OCI-LY3 (cell line): ENCODE measurements at regions not wholly inside any gene's neighbourhood (a gene's known extent, or its start where the extent isn't known, plus 50 kb on each side); places are given as distances from the start of the nearest gene placed in this dataset.

Source experiments
- H2AFZ ChIP-seq: fragments of 200-600, 300-600 bp; shearing (Covaris generic); 2 replicates; pipeline ENCODE4 v1.6.0; 2014; ENCODE audit warnings: antibody characterized with exemption, low read depth, low read length
- H3K27ac ChIP-seq: fragments of 200-600, 300-600 bp; sonication (generic); 2 replicates; pipeline ENCODE4 v1.5.1; 2014; ENCODE audit warnings: mild to moderate bottlenecking, low read length, moderate library complexity, mixed read lengths
- H3K27me3 ChIP-seq: fragments of 200-600, 300-600 bp; sonication (generic); 2 replicates; pipeline ENCODE4 v1.6.1; 2014; ENCODE audit warnings: low read depth, low read length, mixed read lengths
- H3K36me3 ChIP-seq: fragments of 200-600, 300-600 bp; sonication (generic); replicated peaks from 2 replicates; pipeline ENCODE3; 2014; ENCODE audit warnings: low read depth, low read length, mixed read lengths
- H3K4me1 ChIP-seq: fragments of 300-600, 200-600 bp; sonication (generic); 2 replicates; pipeline ENCODE4 v1.6.1; 2014; ENCODE audit warnings: low read length, mixed read lengths
- H3K4me2 ChIP-seq: fragments of 200-600, 300-600 bp; sonication (generic); 2 replicates; pipeline ENCODE4 v1.6.1; 2014; ENCODE audit warnings: low read length, mixed read lengths
- H3K4me3 ChIP-seq: fragments of 300-600, 200-600 bp; sonication (generic); 2 replicates; pipeline ENCODE4 v1.5.1; 2014; ENCODE audit warnings: antibody characterized with exemption, mild to moderate bottlenecking, low read length, moderate library complexity
- H3K79me2 ChIP-seq: fragments of 300-600, 200-600 bp; shearing (Covaris generic); 2 replicates; pipeline ENCODE4 v1.6.1; 2014; ENCODE audit warnings: mild to moderate bottlenecking, low read length, mixed read lengths
- H3K9ac ChIP-seq: fragments of 300-600, 200-600 bp; shearing (Covaris generic); 2 replicates; pipeline ENCODE4 v1.6.0; 2014; ENCODE audit warnings: mild to moderate bottlenecking, low read length, moderate library complexity
- H3K9me3 ChIP-seq: fragments of 200-600, 300-600 bp; shearing (Covaris generic); 2 replicates; pipeline ENCODE4 v1.6.1; 2014; ENCODE audit warnings: low read length, mixed read lengths; ENCODE audit not compliant: insufficient read depth
- H4K20me1 ChIP-seq: fragments of 200-600, 300-600 bp; sonication (generic); 2 replicates; pipeline ENCODE4 v1.6.1; 2016; ENCODE audit warnings: low read length, mixed read lengths; ENCODE audit not compliant: insufficient read depth
- EZH2phosphoT487 ChIP-seq: fragments of 200-600 bp; shearing (Covaris generic); IDR thresholded peaks from 2 replicates; pipeline ENCODE4 v1.6.1; 2018; ENCODE audit warnings: antibody characterized with exemption, mixed run types, low read depth
- TF ChIP-seq, protein P1 (sequence below): fragments of 200-600, 300-600 bp; sonication (generic); IDR thresholded peaks from 2 replicates; pipeline ENCODE4 v1.5.1; 2014; ENCODE audit warnings: antibody characterized with exemption, low read length, low read depth

- Histone ChIP-seq H2AFZ (no peak overlapping the region), H4K20me1 (no peaks in the 10 kb centered on the region), H3K4me1 (no peaks in the 10 kb centered on the region), H3K9ac (no peak overlapping the region), H3K27me3 (no peaks in the 10 kb centered on the region), H3K4me2 (no peak overlapping the region), H3K79me2 (no peaks in the 10 kb centered on the region), H3K9me3 (no peaks in the 10 kb centered on the region), H3K4me3 (no peak overlapping the region), H3K36me3 (no peaks in the 10 kb centered on the region), H3K27ac (no peak overlapping the region)
- TF ChIP-seq, protein P1, sequence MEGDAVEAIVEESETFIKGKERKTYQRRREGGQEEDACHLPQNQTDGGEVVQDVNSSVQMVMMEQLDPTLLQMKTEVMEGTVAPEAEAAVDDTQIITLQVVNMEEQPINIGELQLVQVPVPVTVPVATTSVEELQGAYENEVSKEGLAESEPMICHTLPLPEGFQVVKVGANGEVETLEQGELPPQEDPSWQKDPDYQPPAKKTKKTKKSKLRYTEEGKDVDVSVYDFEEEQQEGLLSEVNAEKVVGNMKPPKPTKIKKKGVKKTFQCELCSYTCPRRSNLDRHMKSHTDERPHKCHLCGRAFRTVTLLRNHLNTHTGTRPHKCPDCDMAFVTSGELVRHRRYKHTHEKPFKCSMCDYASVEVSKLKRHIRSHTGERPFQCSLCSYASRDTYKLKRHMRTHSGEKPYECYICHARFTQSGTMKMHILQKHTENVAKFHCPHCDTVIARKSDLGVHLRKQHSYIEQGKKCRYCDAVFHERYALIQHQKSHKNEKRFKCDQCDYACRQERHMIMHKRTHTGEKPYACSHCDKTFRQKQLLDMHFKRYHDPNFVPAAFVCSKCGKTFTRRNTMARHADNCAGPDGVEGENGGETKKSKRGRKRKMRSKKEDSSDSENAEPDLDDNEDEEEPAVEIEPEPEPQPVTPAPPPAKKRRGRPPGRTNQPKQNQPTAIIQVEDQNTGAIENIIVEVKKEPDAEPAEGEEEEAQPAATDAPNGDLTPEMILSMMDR: no peak
- no peak for TF ChIP-seq EZH2phosphoT487
Observed at GRCh38 chr6:21529431-21529830, 64.1 kb upstream of the SOX4 start.

DNA sequence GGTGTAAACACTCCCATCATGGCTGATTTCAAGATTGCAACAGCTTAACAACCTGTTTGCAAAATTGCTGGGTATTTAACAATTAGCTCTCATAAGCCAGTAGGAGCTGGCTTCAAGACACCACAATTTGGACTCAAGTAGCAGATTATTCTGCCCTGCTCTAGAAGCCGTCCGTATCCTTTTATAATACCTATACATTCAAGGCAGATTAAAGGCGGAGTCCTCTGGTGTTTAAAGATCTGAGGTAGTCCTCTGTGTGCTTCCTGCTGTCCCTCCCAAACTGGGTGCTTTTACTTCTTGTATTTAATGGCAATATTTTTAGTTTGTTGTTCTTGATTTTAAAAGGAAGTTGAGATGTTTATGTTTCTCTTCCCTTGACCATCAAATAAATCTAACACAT is 62.2 kb upstream of the SOX4 start:
- Histone ChIP-seq H3K27ac (no peak overlapping the region), H2AFZ (no peak overlapping the region), H3K4me2 (no peak overlapping the region), H3K4me3 (no peak overlapping the region), H3K27me3 (no peaks in the 10 kb centered on the region), H3K4me1 (no peaks in the 10 kb centered on the region), H3K36me3 (no peaks in the 10 kb centered on the region), H3K79me2 (no peaks in the 10 kb centered on the region), H3K9ac (no peak overlapping the region), H4K20me1 (no peaks in the 10 kb centered on the region), H3K9me3 (no peaks in the 10 kb centered on the region)
- TF ChIP-seq, protein P1: no peak
- no peak for TF ChIP-seq EZH2phosphoT487

DNA sequence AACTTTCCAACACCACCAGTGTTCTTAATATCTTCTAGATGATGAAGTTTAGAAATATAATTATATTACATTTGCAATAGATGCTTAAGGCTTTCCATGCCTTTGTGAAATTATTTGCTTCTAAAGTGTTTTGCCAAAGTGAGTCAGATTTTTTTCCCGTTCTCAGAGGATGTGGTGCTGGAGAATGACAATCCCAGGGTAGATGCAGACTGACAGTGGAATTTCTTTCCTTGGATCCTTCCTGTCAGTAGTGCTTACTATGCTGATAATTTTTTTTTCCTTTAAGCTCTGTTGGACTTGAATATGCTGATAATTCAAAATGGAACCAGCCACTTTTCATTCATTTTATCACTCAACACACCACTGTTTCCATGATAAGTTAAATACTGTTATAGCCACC is 59.9 kb upstream of the SOX4 start:
- Histone ChIP-seq H3K27ac (no peak overlapping the region), H3K79me2 (no peaks in the 10 kb centered on the region), H3K4me3 (no peak overlapping the region), H3K4me1 (no peaks in the 10 kb centered on the region), H3K27me3 (no peaks in the 10 kb centered on the region), H2AFZ (no peak overlapping the region), H3K36me3 (no peaks in the 10 kb centered on the region), H3K4me2 (no peak overlapping the region), H3K9ac (no peak overlapping the region), H4K20me1 (no peaks in the 10 kb centered on the region), H3K9me3 (no peaks in the 10 kb centered on the region)
- TF ChIP-seq, protein P1: no peak
- TF ChIP-seq EZH2phosphoT487: no peak

DNA sequence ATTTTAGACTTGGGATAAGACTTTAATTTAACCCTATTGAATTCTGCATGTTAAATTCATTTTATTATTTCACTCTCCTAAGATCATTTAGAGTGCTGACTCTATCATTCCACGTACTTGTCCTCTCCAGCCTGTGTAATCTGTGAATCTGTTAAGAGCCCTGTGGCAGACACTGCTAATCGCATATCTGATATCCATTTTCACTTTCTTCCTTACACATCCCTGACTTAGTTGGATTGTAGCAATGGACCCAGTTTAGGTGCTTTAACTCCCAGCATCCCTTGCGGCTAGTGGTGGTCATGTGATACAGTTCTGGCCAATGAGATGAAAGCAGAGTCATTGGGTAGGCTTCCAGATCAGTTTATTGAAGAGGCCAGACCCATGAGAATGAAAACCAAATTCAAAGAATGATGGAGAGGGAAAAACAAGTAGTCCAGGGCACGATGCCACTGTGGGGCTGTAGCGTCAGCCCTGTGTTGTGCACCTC is 57.2 kb upstream of the SOX4 start:
- no peak overlapping the region for H2AFZ ChIP-seq
- TF ChIP-seq EZH2phosphoT487: no peak
- TF ChIP-seq, protein P1: no peak
- no peak overlapping the region for H3K4me2 ChIP-seq
- no peaks in the 10 kb centered on the region for H4K20me1 ChIP-seq
- no peak overlapping the region for H3K4me3 ChIP-seq
- H3K4me1 ChIP-seq: no peaks in the 10 kb centered on the region
- H3K27ac ChIP-seq: no peak overlapping the region
- H3K9ac ChIP-seq: no peak overlapping the region
- H3K79me2 ChIP-seq: no peaks in the 10 kb centered on the region
- no peaks in the 10 kb centered on the region for H3K27me3 ChIP-seq
- no peaks in the 10 kb centered on the region for H3K36me3 ChIP-seq
- no peaks in the 10 kb centered on the region for H3K9me3 ChIP-seq
